Uterus (tissue), 2 donors: ENCODE measurements at regions not wholly inside any gene's neighbourhood (a gene's known extent, or its start where the extent isn't known, plus 50 kb on each side); places are given as distances from the start of the nearest gene placed in this dataset.

Source experiments
- CTCF ChIP-seq, 4 experiments: fragments of 200-600 bp in 2 of 4; fragments of 450-650 bp in 2 of 4; sonication (generic) in 2 of 4; IDR thresholded peaks; one replicate each; pipeline ENCODE4 v1.5.1; 2016 to 2019; ENCODE audit warnings: antibody characterized with exemption in 4 of 4, mild to moderate bottlenecking in 2 of 4, moderate library complexity in 1 of 4
- POLR2A ChIP-seq, 2 donors: fragments of 450-650 bp; IDR thresholded peaks; one replicate each; pipeline ENCODE4 v1.6.1; 2016; ENCODE audit warnings: antibody characterized with exemption in 2 of 2, mild to moderate bottlenecking in 1 of 2, moderate library complexity in 1 of 2

GRCh38 chr7:106582365-106582764 lies 78.6 kb downstream of the CCDC71L start:
- TF ChIP-seq CTCF (IDR thresholded peaks at IDR 0.05) (no peak), POLR2A (IDR thresholded peaks at IDR 0.05) (no peak)
